NAMALWA (cell line): ENCODE measurements at regions not wholly inside any gene's neighbourhood (a gene's known extent, or its start where the extent isn't known, plus 50 kb on each side); places are given as distances from the start of the nearest gene placed in this dataset.

Experiments used
- DNase-seq: peaks from one replicate; pipeline ENCODE4 v3.0.0-alpha.2; 2015; ENCODE audit warnings: low spot score

GRCh38 chr13:36552334-36552733 is 120.0 kb downstream of the CCNA1 start:
- DNase-seq, result peak; percentile 57

DNA sequence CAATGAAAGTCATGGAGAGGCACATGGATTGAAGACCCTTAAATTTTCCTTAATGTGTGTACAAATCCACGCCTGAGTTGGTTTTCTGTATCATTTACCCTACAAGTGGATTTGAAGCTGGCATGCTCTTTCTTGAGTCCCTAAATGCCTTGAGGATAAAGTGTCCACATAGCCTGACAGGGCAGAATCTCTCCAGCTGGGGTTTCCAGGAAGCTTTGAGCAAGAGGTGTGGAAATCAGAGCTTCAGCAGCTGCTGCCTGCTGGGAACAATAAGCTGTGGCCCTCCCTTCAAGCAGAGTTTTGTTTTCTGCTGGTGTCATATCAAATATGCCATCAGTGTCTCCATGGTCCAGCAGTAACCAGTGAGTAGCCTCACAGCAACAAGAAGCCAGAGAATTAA is 120.3 kb upstream of the SERTM1 start:
- DNase-seq, result no peak

DNA sequence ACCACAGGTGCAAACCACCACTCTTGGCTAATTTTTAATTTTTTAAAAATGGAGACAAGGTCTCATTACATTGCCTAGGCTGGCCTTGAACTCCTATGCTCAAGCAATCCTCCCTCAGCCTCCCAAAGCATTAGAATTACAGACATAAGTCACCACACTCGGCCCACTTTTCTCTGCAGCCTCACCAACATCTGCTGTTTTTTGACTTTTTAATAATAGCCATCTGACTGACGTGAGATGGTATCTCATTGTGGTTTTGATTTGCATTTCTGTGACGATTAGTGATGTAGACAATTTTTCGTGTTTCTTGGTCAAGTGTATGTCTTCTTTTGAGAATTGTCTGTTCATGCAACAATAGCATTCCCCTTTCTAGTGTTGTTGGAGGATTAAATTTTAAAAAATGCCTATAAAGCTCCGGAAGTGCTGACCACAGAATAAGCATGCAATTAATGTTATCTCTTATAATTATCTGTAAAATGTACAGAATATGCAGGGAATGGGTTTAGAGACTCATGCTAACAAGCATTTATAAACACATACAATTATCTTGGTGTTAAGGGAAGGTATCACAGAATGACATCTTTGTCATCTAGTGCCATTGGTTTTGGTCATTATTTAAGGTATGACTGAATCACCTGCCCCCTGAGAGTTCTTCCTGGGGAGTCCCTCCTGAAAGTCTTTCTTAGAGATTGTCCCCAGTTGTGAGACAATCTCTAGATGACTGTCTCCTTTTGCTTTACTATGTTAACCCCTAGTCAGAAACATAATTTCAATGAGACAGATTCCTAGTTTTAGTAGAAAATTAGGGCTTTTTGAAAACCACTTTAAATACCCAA is 118.5 kb upstream of the SERTM1 start:
- peak; percentile 55 for DNase-seq

GRCh38 chr13:36559375-36559774 is 114.4 kb upstream of the SERTM1 start:
- DNase-seq, result no peak

DNA sequence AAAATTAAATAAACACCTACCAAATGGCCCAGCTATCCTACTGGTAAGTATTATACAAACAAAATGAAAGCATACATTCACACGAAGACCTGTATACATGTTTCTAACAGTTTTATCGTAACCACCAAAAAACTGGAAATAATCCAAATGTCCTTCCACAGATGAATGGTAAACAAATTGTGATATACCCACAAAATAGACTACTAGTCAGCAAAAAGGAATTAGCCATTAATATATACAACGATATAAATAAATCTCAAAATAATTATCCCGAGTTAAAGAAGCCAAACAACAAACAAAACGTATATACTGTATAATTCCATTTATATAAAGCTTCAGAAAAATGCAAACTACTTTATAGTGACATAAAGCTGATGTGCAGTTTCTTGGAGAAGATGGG is 106.3 kb upstream of the SERTM1 start:
- DNase-seq, result no peak

GRCh38 chr13:36570489-36570888 is 103.3 kb upstream of the SERTM1 start:
- DNase-seq, result no peak

DNA sequence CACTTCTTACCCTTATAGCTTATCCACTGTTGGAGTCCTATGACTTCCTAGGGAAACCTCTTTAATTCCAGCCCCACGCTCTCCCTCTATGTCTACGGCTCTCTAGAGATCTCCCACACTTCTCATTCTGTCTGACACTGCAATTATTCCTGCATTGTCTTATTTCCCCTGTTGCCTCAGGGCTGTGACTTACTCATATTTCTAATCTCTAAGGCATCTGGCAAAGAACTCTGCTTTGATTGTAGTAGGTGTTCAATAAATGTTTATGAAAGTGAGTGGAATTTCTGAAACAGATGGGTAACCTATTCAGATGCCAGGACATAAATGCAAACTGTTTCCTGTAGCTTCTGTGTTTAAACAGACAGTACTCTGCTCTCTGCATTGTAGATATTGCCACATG is 102.4 kb upstream of the SERTM1 start:
- DNase-seq, result no peak

DNA sequence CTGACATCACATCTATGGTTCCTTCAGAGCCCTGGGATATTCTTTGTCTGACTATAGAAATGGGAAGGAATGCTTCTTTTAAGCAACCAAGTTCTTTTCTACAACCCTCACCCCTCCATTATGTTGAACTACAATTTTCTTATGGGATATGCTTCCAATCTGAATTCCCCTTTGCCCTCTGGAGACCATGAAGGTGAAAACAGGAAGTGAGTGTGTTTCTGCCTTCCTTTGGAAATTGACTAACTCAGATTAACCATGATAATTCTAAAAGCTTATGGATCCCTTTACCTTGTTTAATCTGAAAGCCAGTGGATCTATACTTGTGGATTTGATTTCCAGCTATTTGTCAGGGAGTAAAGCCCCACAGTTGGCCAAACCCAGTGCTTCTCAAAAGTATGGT is 90.8 kb upstream of the SERTM1 start:
- DNase-seq, result no peak

- no peak for DNase-seq
Observed at GRCh38 chr13:36599641-36600040, 74.2 kb upstream of the SERTM1 start.

DNA sequence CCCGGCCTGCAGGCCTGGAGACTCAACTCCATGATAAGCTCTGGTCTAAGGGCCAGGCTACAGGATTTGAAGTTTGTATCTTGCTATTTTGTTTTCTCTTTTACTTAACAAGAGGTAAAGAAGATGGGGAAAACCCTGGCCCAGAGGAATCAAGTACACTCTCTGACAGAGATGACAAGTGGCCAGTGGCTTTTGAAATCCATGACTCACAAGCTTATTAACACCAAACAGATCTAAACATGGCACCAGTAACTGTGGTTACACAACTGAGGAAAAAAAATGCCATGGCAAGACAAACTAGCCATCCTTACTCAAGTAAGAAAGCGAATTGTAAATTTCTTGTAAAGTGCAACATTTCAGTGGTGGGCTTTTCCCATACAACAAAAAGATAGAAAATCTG is 72.6 kb upstream of the SERTM1 start:
- no peak for DNase-seq

GRCh38 chr13:36606060-36606459 is 67.8 kb upstream of the SERTM1 start:
- no peak for DNase-seq

DNA sequence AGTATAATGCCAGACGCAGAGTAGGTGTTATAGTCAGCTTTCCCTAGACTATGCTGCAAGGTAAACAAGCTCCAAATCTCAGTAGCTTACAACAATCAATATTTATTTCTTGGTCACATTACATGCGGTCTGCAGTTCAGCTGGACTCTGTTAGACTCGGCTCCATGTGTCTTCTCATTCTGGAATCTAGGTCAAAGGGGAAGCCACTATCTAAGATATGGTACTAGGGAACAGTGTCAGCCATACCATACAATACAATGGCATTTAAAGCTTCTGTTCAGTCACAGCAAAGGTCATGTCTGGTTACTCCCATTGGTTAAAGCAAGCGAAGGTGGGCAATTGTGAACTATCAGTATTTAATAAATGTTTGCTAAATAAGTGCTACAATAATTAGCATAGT is 65.3 kb upstream of the SERTM1 start:
- DNase-seq, result no peak

- no peak for DNase-seq
Observed at GRCh38 chr13:36612230-36612629, 61.6 kb upstream of the SERTM1 start.

DNA sequence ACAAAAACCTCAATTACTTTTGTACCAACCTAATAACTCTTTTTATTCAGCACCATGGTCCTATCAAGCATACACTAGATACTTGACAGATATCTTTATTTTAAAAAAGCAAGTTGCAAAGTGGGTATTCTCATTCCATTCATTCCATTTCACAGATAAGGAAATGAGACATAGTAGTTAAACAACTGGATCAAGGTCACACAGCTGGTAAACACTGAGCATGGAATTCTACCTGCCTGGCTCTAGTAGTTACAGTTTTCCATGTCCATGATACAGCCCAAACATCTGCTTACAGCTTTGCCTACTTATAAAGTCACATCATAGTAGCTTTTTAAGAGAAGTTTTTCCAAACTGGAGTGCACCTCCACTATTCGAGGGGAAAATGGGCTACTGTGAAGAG is 57.1 kb upstream of the SERTM1 start:
- DNase-seq, result no peak

- DNase-seq, result no peak
Observed at GRCh38 chr13:36619535-36619934, 54.3 kb upstream of the SERTM1 start.
